GM23338 (cell line): ENCODE measurements at regions not wholly inside any gene's neighbourhood (a gene's known extent, or its start where the extent isn't known, plus 50 kb on each side); places are given as distances from the start of the nearest gene placed in this dataset.

Experiments
- ATAC-seq: fragments of 200-7000 bp; cut with Tn5 transposase; 3 replicates; pipeline ENCODE4 v1.9.1; 2020
- DNase-seq: peaks from one replicate; pipeline ENCODE4 v3.0.0-alpha.2; 2015; ENCODE audit warnings: low spot score
- H2AFZ ChIP-seq: fragments of 200-600 bp; sonication (generic); 2 replicates; pipeline ENCODE4 v1.8.0; 2016; ENCODE audit warnings: antibody characterized with exemption, mild to moderate bottlenecking, moderate library complexity
- H3F3A ChIP-seq: fragments of 200-600 bp; sonication (generic); replicated peaks from 2 replicates; pipeline ENCODE4 v1.8.0; 2017; ENCODE audit warnings: antibody characterized with exemption, mixed run types, low read depth
- H3K27ac ChIP-seq: fragments of 200-600 bp; sonication (generic); 2 replicates; pipeline ENCODE4 v1.6.1; 2016; ENCODE audit warnings: low read depth
- H3K27me3 ChIP-seq: fragments of 200-600 bp; sonication (generic); 2 replicates; pipeline ENCODE4 v1.8.0; 2016; ENCODE audit warnings: mild to moderate bottlenecking, mixed run types, moderate library complexity; ENCODE audit not compliant: insufficient read depth
- H3K36me3 ChIP-seq: fragments of 200-600 bp; sonication (generic); 2 replicates; pipeline ENCODE4 v1.8.0; 2016; ENCODE audit warnings: mild to moderate bottlenecking; ENCODE audit not compliant: insufficient read depth
- H3K4me1 ChIP-seq: fragments of 200-600 bp; sonication (generic); 2 replicates; pipeline ENCODE4 v1.8.0; 2016; ENCODE audit warnings: mild to moderate bottlenecking, moderate library complexity; ENCODE audit not compliant: insufficient read depth
- H3K4me2 ChIP-seq: fragments of 200-600 bp; sonication (generic); 2 replicates; pipeline ENCODE4 v1.7.1; 2017; ENCODE audit warnings: mixed run types
- H3K4me3 ChIP-seq: fragments of 200-600 bp; sonication (generic); 2 replicates; pipeline ENCODE4 v1.6.1; 2016; ENCODE audit warnings: mixed run types
- H3K79me2 ChIP-seq: fragments of 200-600 bp; sonication (generic); replicated peaks from 2 replicates; pipeline ENCODE4 v1.8.0; 2017; ENCODE audit warnings: mild to moderate bottlenecking; ENCODE audit not compliant: insufficient read depth
- H3K9me2 ChIP-seq: fragments of 200-600 bp; sonication (generic); 2 replicates; pipeline ENCODE4 v1.8.0; 2017; ENCODE audit not compliant: insufficient read depth
- H4K20me1 ChIP-seq: fragments of 200-600 bp; sonication (generic); replicated peaks from 2 replicates; pipeline ENCODE4 v1.8.0; 2017; ENCODE audit warnings: mild to moderate bottlenecking; ENCODE audit not compliant: insufficient read depth
- H3K27ac Mint-ChIP-seq: 2 replicates; pipeline ENCODE4 v1.8.0; 2020; ENCODE audit warnings: inconsistent platforms, mild to moderate bottlenecking, moderate library complexity, mixed read lengths
- H3K27me3 Mint-ChIP-seq: 3 replicates; pipeline ENCODE4 v1.8.0; 2022; ENCODE audit warnings: low read depth, mild to moderate bottlenecking, moderate library complexity, mixed read lengths, inconsistent platforms; ENCODE audit not compliant: insufficient read depth, poor library complexity
- H3K36me3 Mint-ChIP-seq: 3 replicates; pipeline ENCODE4 v1.8.0; 2021; ENCODE audit warnings: low read depth, mild to moderate bottlenecking, inconsistent platforms, moderate library complexity, mixed read lengths
- H3K4me1 Mint-ChIP-seq: 3 replicates; pipeline ENCODE4 v1.8.0; 2020; ENCODE audit warnings: mild to moderate bottlenecking, inconsistent platforms, mixed read lengths
- H3K4me3 Mint-ChIP-seq: 3 replicates; pipeline ENCODE4 v1.8.0; 2021; ENCODE audit warnings: moderate library complexity, mild to moderate bottlenecking, inconsistent platforms, mixed read lengths
- H3K9me3 Mint-ChIP-seq: 3 replicates; pipeline ENCODE4 v1.8.0; 2020; ENCODE audit warnings: moderate library complexity, mild to moderate bottlenecking, inconsistent platforms, mixed read lengths
- CREB1 ChIP-seq: fragments of 250-450 bp; sonication (Bioruptor Pico); IDR thresholded peaks from 2 replicates; pipeline ENCODE4 v1.5.0; 2020; ENCODE audit warnings: low read depth, mild to moderate bottlenecking, moderate library complexity
- CTCF ChIP-seq, 2 experiments: fragments of 200-600 bp in 1 of 2; sonication (generic) in 1 of 2; conservative IDR thresholded peaks; 2 replicates each; pipeline versions ENCODE4 v1.5.1 to v1.6.1; 2016 to 2017; ENCODE audit warnings: antibody characterized with exemption in 2 of 2, low read depth in 2 of 2, mild to moderate bottlenecking in 2 of 2, moderate library complexity in 1 of 2
- ETS1 ChIP-seq: IDR thresholded peaks from 2 replicates; pipeline ENCODE4 v1.6.1; 2016; ENCODE audit warnings: antibody characterized with exemption
- EZH2 ChIP-seq: fragments of 200-600 bp; sonication (generic); IDR thresholded peaks from one replicate; pipeline ENCODE4 v1.8.0; 2017; ENCODE audit warnings: antibody characterized with exemption, mild to moderate bottlenecking, low read depth; ENCODE audit not compliant: unreplicated experiment
- EZH2phosphoT487 ChIP-seq: fragments of 200-600 bp; sonication (generic); IDR thresholded peaks from one replicate; pipeline ENCODE4 v1.8.1; 2018; ENCODE audit warnings: antibody characterized with exemption; ENCODE audit not compliant: unreplicated experiment
- JUNB ChIP-seq: IDR thresholded peaks from one replicate; pipeline ENCODE4 v1.6.1; 2016; ENCODE audit warnings: antibody characterized with exemption; ENCODE audit not compliant: unreplicated experiment
- NANOG ChIP-seq: IDR thresholded peaks from 2 replicates; pipeline ENCODE4 v1.6.1; 2016; ENCODE audit warnings: antibody characterized with exemption, borderline replicate concordance
- POLR2AphosphoS5 ChIP-seq: IDR thresholded peaks from 2 replicates; pipeline ENCODE4 v1.6.1; 2016; ENCODE audit warnings: antibody characterized with exemption, low read depth
- REST ChIP-seq: IDR thresholded peaks from one replicate; pipeline ENCODE4 v1.6.1; 2018; ENCODE audit warnings: antibody characterized with exemption; ENCODE audit not compliant: unreplicated experiment
- STAT1 ChIP-seq: IDR thresholded peaks from one replicate; pipeline ENCODE4 v1.6.1; 2016; ENCODE audit warnings: antibody characterized with exemption; ENCODE audit not compliant: unreplicated experiment
- ZNF114 ChIP-seq: fragments of 250-450 bp; sonication (Bioruptor Pico); IDR thresholded peaks from 2 replicates; pipeline ENCODE4 v1.5.0; 2020; ENCODE audit warnings: mild to moderate bottlenecking, moderate library complexity
- ZNF331 ChIP-seq: fragments of 250-450 bp; sonication (Bioruptor Pico); IDR thresholded peaks from 2 replicates; pipeline ENCODE4 v1.5.0; 2020; ENCODE audit warnings: low read depth, mild to moderate bottlenecking, moderate library complexity
- ZNF462 ChIP-seq: fragments of 250-450 bp; sonication (Bioruptor Pico); IDR thresholded peaks from 2 replicates; pipeline ENCODE4 v1.5.0; 2020; ENCODE audit warnings: mild to moderate bottlenecking, moderate library complexity

GRCh38 chr6:92176666-92177065 lies 1242.7 kb downstream of the EPHA7 start:
- no peaks in the 10 kb centered on the region for H3K27me3 Mint-ChIP-seq

More at GRCh38 chr6:92176666-92177065, 1242.7 kb downstream of the EPHA7 start:
- no peaks in the 10 kb centered on the region for H3K36me3 Mint-ChIP-seq
- H3K36me3 ChIP-seq: no peaks in the 10 kb centered on the region
- no peaks in the 10 kb centered on the region for H3K27me3 ChIP-seq
- no peak overlapping the region for H3K27ac ChIP-seq
- no peak overlapping the region for H3K4me3 Mint-ChIP-seq
- no peak overlapping the region for H3K4me2 ChIP-seq
- H3K9me3 Mint-ChIP-seq: no peaks in the 10 kb centered on the region
- ATAC-seq (no peak), DNase-seq (no peak)
- peaks cover 7% of the 10 kb centered on the region; the same call in 1 of the 3 replicates for H3K4me1 Mint-ChIP-seq
- no peaks in the 10 kb centered on the region for H3K9me2 ChIP-seq
- no peaks in the 10 kb centered on the region for H3F3A ChIP-seq
- H3K4me1 ChIP-seq: peaks cover 9% of the 10 kb centered on the region
- H3K79me2 ChIP-seq: no peaks in the 10 kb centered on the region
- no peaks in the 10 kb centered on the region for H4K20me1 ChIP-seq
- no peak for TF ChIP-seq CREB1 (CRISPR knock-in tag)
- no peak for TF ChIP-seq CTCF (conservative IDR thresholded peaks at IDR 0.05; ENCODE audit: low read depth in 2 of 2)
- TF ChIP-seq JUNB: no peak
- no peak for TF ChIP-seq ZNF331 (CRISPR knock-in tag)
- TF ChIP-seq ZNF462 (CRISPR knock-in tag): no peak
- TF ChIP-seq STAT1: no peak
- no peak for TF ChIP-seq ZNF114
- no peak for TF ChIP-seq EZH2
- TF ChIP-seq ETS1: no peak
- no peak for TF ChIP-seq NANOG
- TF ChIP-seq EZH2phosphoT487: no peak
- no peak for TF ChIP-seq POLR2AphosphoS5
- no peak for TF ChIP-seq REST
- H3K4me3 ChIP-seq: no peak overlapping the region
- no peak overlapping the region for H2AFZ ChIP-seq
- H3K27ac Mint-ChIP-seq: no peak overlapping the region
